ENCODE measurements at regions not wholly inside any gene's neighbourhood (a gene's known extent, or its start where the extent isn't known, plus 50 kb on each side); places are given as distances from the start of the nearest gene placed in this dataset.

- TF ChIP-seq CTCF (optimal IDR thresholded peaks at IDR 0.05 in 1 of 3, IDR thresholded peaks at IDR 0.05 in 1 of 3, conservative IDR thresholded peaks at IDR 0.05 in 1 of 3; ENCODE audit: extremely low read depth in 1 of 3, insufficient read depth in 2 of 3, low read length in 3 of 3) (no peak), EZH2 (IDR thresholded peaks at IDR 0.05; ENCODE audit: low read length) (no peak)
Observed at GRCh38 chr9:77127071-77127470, 50.3 kb upstream of the VPS13A start.
